GM12873 (cell line): ENCODE measurements at regions not wholly inside any gene's neighbourhood (a gene's known extent, or its start where the extent isn't known, plus 50 kb on each side); places are given as distances from the start of the nearest gene placed in this dataset.
A peak's percentile ranks its signal among the peaks of the same experiment; 100 is the strongest.

Experiments
- CTCF ChIP-seq: IDR thresholded peaks from 2 replicates; pipeline ENCODE4 v1.5.1; 2012; ENCODE audit warnings: low read depth, mild to moderate bottlenecking, moderate library complexity, low read length, control low read depth; ENCODE audit not compliant: insufficient read depth; ENCODE audit errors: missing control alignments

DNA sequence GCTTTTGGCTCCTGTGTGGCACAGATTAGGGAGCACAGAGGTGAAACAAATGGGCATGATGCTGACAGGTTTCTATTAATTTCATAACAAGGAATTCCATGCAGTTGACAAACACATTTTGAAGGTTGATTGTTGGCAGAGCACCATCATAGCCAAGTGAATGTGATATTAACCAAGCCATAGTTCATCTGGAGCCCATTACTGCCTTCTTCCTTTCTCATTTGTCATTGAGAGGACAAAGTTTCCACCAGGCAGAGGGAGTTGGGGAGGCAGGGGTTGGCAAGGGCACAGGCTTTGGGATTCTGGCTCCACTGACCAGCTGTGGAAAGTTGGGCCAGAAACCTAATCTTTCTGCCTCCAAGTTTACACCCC is 325.2 kb downstream of the MFSD1 start:
- TF ChIP-seq CTCF: no peak

DNA sequence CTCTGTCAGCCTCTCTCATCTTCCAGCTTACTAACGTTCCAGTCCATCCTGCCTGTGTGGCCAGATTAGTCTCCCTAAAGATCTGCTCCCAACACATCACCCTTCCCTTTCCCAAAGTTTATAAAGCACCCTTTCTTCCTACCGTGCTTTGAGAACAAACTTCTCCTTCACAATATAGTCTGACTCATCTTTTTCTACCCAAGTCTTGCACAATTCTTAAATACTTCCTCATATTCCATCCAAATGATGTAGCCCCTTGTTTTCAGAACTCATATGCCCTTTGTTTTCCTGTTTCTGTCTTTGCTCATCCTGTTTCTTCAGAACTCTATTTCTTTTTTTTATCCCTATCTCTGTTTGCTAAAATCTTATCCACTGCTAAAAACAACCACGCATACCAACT is 326.8 kb downstream of the MFSD1 start:
- TF ChIP-seq CTCF: no peak

DNA sequence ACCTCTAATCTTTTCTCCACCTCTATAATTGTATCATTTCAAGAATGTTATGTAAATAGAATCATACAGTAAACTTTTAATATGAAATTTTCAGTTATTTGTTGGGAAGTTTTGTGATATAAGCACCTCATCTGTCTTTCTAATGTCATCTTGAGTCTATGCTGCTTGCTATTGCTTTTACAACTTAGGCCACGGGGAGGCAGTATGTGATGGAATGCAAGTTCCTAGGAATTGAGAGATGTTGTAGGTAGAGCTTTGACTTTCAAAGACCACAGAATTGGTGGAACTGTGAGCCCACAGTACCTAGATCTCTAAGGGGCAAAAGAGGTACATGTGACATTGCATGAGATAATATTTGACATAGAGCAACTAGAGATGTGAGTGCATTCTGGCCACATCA is 328.3 kb downstream of the MFSD1 start:
- TF ChIP-seq CTCF: peak; percentile 58

- TF ChIP-seq CTCF: no peak
These were observed 329.5 kb downstream of the MFSD1 start for GRCh38 chr3:159131376-159131775.

GRCh38 chr3:159137949-159138348 is 336.1 kb downstream of the MFSD1 start:
- no peak for TF ChIP-seq CTCF

- TF ChIP-seq CTCF: no peak
These were observed 337.5 kb downstream of the MFSD1 start for GRCh38 chr3:159139326-159139725.

DNA sequence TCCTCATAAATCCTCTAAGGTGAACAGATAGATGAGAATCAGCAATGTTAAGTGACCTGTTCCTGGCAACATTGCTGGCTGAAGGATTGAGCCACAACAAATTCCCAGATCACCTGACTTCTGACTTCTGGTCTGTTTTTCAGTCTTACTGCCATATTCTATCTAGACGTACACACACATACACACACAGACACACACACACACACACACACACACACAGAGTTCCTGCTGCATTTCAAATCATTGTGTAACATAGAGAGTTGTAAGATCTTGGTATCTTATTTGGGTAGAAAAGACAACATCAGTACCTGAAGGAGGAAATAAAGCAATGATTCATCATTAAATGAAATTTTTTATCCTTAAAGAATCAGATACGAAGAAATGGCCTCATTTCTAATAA is 342.6 kb downstream of the MFSD1 start:
- no peak for TF ChIP-seq CTCF

- no peak for TF ChIP-seq CTCF
These were observed 343.0 kb downstream of the MFSD1 start for GRCh38 chr3:159144891-159145290.
